GM12878 (cell line): ENCODE measurements at regions not wholly inside any gene's neighbourhood (a gene's known extent, or its start where the extent isn't known, plus 50 kb on each side); places are given as distances from the start of the nearest gene placed in this dataset.

ENCODE experiments used
- BCL3 ChIP-seq: IDR thresholded peaks from 2 replicates; pipeline ENCODE4 v1.6.1; 2011; ENCODE audit warnings: borderline replicate concordance, low read depth, mild to moderate bottlenecking, moderate library complexity, low read length; ENCODE audit not compliant: insufficient read depth, poor library complexity, severe bottlenecking
- CBX5 ChIP-seq: sonication (generic); IDR thresholded peaks from 2 replicates; pipeline ENCODE4 v1.6.1; 2016; ENCODE audit warnings: low read depth, moderate library complexity, mild to moderate bottlenecking, inconsistent platforms
- CHD2 ChIP-seq: IDR thresholded peaks from 2 replicates; pipeline ENCODE4 v1.6.1; 2011; ENCODE audit warnings: low read depth, low read length, improper control_type of control experiment, borderline replicate concordance
- EP300 ChIP-seq, 2 experiments: fragments of 150-350 bp in 1 of 2; IDR thresholded peaks; 2 replicates each; pipeline ENCODE4 v1.6.1; 2011 to 2012; ENCODE audit warnings: low read depth in 2 of 2, low read length in 2 of 2, borderline replicate concordance in 1 of 2, improper control_type of control experiment in 1 of 2, inconsistent platforms in 1 of 2; ENCODE audit not compliant: control insufficient read depth in 1 of 2
- FOS ChIP-seq: IDR thresholded peaks from 3 replicates; pipeline ENCODE4 v1.6.1; 2011; ENCODE audit warnings: borderline replicate concordance; ENCODE audit not compliant: insufficient read length; ENCODE audit errors: extremely low read depth
- GATAD2B ChIP-seq: fragments of 450-650 bp; conservative IDR thresholded peaks from 2 replicates; pipeline ENCODE4 v1.6.1; 2017; ENCODE audit warnings: low read depth, mild to moderate bottlenecking, moderate library complexity
- HDGF ChIP-seq: fragments of 450-650 bp; IDR thresholded peaks from 2 replicates; pipeline ENCODE4 v1.6.1; 2016; ENCODE audit warnings: antibody characterized with exemption
- IRF4 ChIP-seq: IDR thresholded peaks from 2 replicates; pipeline ENCODE4 v1.6.1; 2011; ENCODE audit warnings: low read depth, low read length
- IRF5 ChIP-seq: fragments of 450-650 bp; IDR thresholded peaks from 2 replicates; pipeline ENCODE4 v1.6.1; 2017; ENCODE audit warnings: borderline replicate concordance
- JUND ChIP-seq: IDR thresholded peaks from 2 replicates; pipeline ENCODE4 v1.6.1; 2012; ENCODE audit warnings: low read depth, mild to moderate bottlenecking, low read length, improper control_type of control experiment, moderate library complexity
- MEF2B ChIP-seq: fragments of 450-650 bp; IDR thresholded peaks from 2 replicates; pipeline ENCODE4 v1.6.1; 2018; ENCODE audit warnings: mild to moderate bottlenecking, moderate library complexity; ENCODE audit not compliant: partially characterized antibody, poor library complexity, severe bottlenecking
- MTA2 ChIP-seq: fragments of 450-650 bp; IDR thresholded peaks from 2 replicates; pipeline ENCODE4 v1.6.1; 2016; ENCODE audit warnings: low read depth, mild to moderate bottlenecking, moderate library complexity
- MYB ChIP-seq: fragments of 150-350 bp; IDR thresholded peaks from 2 replicates; pipeline ENCODE4 v1.6.1; 2014; ENCODE audit warnings: mild to moderate bottlenecking, low read depth, low read length, borderline replicate concordance
- MYC ChIP-seq: IDR thresholded peaks from 2 replicates; pipeline ENCODE4 v1.6.1; 2011; ENCODE audit warnings: mild to moderate bottlenecking, low read length, moderate library complexity, inconsistent platforms; ENCODE audit not compliant: insufficient read depth, insufficient replicate concordance, insufficient read length, severe bottlenecking
- NFYB ChIP-seq: IDR thresholded peaks from 2 replicates; pipeline ENCODE4 v1.6.1; 2011; ENCODE audit warnings: low read depth, mild to moderate bottlenecking, low read length, improper control_type of control experiment, moderate library complexity; ENCODE audit not compliant: insufficient read depth
- NR2C1 ChIP-seq: fragments of 450-650 bp; IDR thresholded peaks from 2 replicates; pipeline ENCODE4 v1.6.1; 2017; ENCODE audit warnings: antibody characterized with exemption, mild to moderate bottlenecking, moderate library complexity
- NR2F1 ChIP-seq: fragments of 450-650 bp; conservative IDR thresholded peaks from 2 replicates; pipeline ENCODE4 v1.6.1; 2017; ENCODE audit warnings: mild to moderate bottlenecking
- POLR2A ChIP-seq: IDR thresholded peaks from 2 replicates; pipeline ENCODE4 v1.6.1; 2011; ENCODE audit warnings: low read depth, mild to moderate bottlenecking, low read length
- POU2F2 ChIP-seq: IDR thresholded peaks from 3 replicates; pipeline ENCODE4 v1.6.1; 2011; ENCODE audit warnings: low read depth, mild to moderate bottlenecking, low read length, borderline replicate concordance
- RAD21 ChIP-seq: IDR thresholded peaks from 2 replicates; pipeline ENCODE4 v1.6.1; 2011; ENCODE audit warnings: mild to moderate bottlenecking, low read depth, low read length, moderate library complexity; ENCODE audit not compliant: insufficient read depth
- RUNX3 ChIP-seq: IDR thresholded peaks from 2 replicates; pipeline ENCODE4 v1.6.1; 2012; ENCODE audit warnings: low read length, inconsistent platforms
- SIX5 ChIP-seq: IDR thresholded peaks from 2 replicates; pipeline ENCODE4 v1.6.1; 2011; ENCODE audit warnings: mild to moderate bottlenecking, low read depth, low read length, moderate library complexity; ENCODE audit not compliant: severe bottlenecking
- TARDBP ChIP-seq: IDR thresholded peaks from 2 replicates; pipeline ENCODE4 v1.6.1; 2016; ENCODE audit warnings: borderline replicate concordance
- TCF12 ChIP-seq: IDR thresholded peaks from 2 replicates; pipeline ENCODE4 v1.6.1; 2011; ENCODE audit warnings: low read depth, mild to moderate bottlenecking, low read length
- TCF3 ChIP-seq: IDR thresholded peaks from 2 replicates; pipeline ENCODE4 v1.6.1; 2012; ENCODE audit warnings: low read depth, mild to moderate bottlenecking, low read length, borderline replicate concordance; ENCODE audit not compliant: insufficient read depth
- YY1 ChIP-seq: IDR thresholded peaks from 2 replicates; pipeline ENCODE4 v1.6.1; 2011; ENCODE audit warnings: low read depth, mild to moderate bottlenecking, low read length
- ZNF24 ChIP-seq: fragments of 450-650 bp; IDR thresholded peaks from 2 replicates; pipeline ENCODE4 v1.6.1; 2017; ENCODE audit warnings: antibody characterized with exemption, mild to moderate bottlenecking
- ZSCAN29 ChIP-seq: fragments of 450-650 bp; IDR thresholded peaks from 2 replicates; pipeline ENCODE4 v1.6.1; 2017; ENCODE audit warnings: mild to moderate bottlenecking, moderate library complexity

DNA sequence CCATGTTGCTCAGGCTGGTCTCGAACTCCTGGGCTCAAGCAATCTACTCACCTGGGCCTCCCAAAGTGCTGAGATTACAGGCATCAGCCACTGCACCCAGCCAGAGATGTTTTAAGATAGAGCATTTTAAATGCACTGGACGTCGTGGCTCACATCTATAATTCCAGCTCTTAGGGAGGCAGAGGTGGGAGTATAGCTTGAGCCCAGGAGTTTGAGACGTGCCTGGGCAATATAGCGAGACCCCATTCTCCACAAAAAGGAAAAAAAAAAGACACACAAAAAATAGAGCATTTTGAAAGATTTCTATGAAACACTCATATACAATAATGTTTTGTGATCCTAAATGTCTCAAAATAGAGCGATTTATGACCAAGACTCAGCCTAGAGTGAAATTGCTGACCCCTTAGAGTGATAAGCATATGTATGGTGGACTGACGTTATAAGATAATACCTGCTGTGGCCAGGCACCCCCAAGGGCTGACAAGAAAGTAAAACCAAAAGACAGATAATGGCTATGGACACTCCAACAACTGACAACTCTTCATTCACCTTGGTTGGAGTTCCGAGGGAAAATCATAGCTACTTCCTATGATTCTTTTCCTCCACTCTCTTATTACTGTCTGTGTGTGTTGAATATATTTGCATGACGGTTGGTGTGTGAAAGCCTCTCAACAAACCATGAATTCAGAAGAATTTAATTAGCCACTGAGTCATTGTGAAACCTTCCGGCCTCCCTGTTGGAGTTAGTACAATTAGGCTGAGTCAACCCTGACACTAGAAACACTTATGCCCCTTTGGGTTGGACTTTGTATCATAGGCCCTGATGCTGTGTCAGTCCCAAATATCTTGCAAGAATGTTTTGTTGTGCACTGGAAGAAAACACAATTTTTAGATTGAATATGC is 526.5 kb upstream of the NUDT12 start (continued):
- TF ChIP-seq BCL3 (no peak), CHD2 (no peak), ZSCAN29 (no peak), MEF2B (peak; percentile 21), TCF12 (no peak), HDGF (no peak), POU2F2 (peak; percentile 69; the same call in 1 of the 3 replicates), CBX5 (no peak), IRF4 (peak; percentile 53; the same call in 1 of the 2 replicates), NR2F1 (peak; percentile 78), TCF3 (no peak), MTA2 (peak; percentile 99), RUNX3 (no peak), POLR2A (no peak), FOS (no peak), YY1 (no peak), NR2C1 (peak; percentile 41; the same call in 1 of the 2 replicates), TARDBP (no peak), RAD21 (no peak), ZNF24 (peak; percentile 51; the same call in 1 of the 2 replicates), SIX5 (no peak), JUND (peak; percentile 84), GATAD2B (peak; percentile 65; the same call in 1 of the 2 replicates), MYB (no peak), EP300 (IDR thresholded peaks at IDR 0.05; ENCODE audit: borderline replicate concordance in 1 of 2, control insufficient read depth in 1 of 2, low read depth in 2 of 2, low read length in 2 of 2) (peak; percentile 36 to 76; a peak in 2 of 4 replicates), MYC (no peak), NFYB (no peak), IRF5 (no peak)
